C4-2B (cell line): ENCODE measurements at regions not wholly inside any gene's neighbourhood (a gene's known extent, or its start where the extent isn't known, plus 50 kb on each side); places are given as distances from the start of the nearest gene placed in this dataset.

Source experiments
- CTCF ChIP-seq: fragments of 450-650 bp; conservative IDR thresholded peaks from 2 replicates; pipeline ENCODE4 v1.5.1; 2017; ENCODE audit warnings: mild to moderate bottlenecking
- ZFX ChIP-seq: fragments of 450-650 bp; IDR thresholded peaks from 2 replicates; pipeline ENCODE4 v1.6.1; 2017

GRCh38 chr21:24456358-24456757 is 1150.9 kb downstream of the MRPL39 start:
- TF ChIP-seq CTCF: no peak
- no peak for TF ChIP-seq ZFX
